Activated B cell treated with CpG ODN at 0.5 μM for 24 hours (primary cell): ENCODE measurements at regions not wholly inside any gene's neighbourhood (a gene's known extent, or its start where the extent isn't known, plus 50 kb on each side); places are given as distances from the start of the nearest gene placed in this dataset.

Source experiments
- ATAC-seq: fragments of 200-7000 bp; cut with Tn5 transposase; one replicate; pipeline ENCODE4 v1.10.0; 2021; ENCODE audit warnings: low read depth, mild to moderate bottlenecking, moderate library complexity
- CTCF ChIA-PET: fragments of 350-600 bp; sonication (Branson Sonifier 250); formaldehyde crosslinking; loops from one replicate; lab custom pipeline; 2021; ENCODE audit warnings: antibody characterized with exemption; lab: Charles Lee
- POLR2A ChIA-PET: fragments of 350-600 bp; sonication (Branson Sonifier 250); formaldehyde crosslinking; loops from one replicate; lab custom pipeline; 2021; ENCODE audit warnings: antibody characterized with exemption; lab: Charles Lee
- DNase-seq: peaks from one replicate; pipeline ENCODE4 v3.0.0; 2022
- H3K27ac Mint-ChIP-seq: one replicate; pipeline ENCODE4 v1.8.0; 2020; ENCODE audit warnings: mixed read lengths
- H3K27me3 Mint-ChIP-seq: one replicate; pipeline ENCODE4 v1.8.0; 2021; ENCODE audit warnings: mixed read lengths
- H3K36me3 Mint-ChIP-seq: one replicate; pipeline ENCODE4 v1.8.0; 2021; ENCODE audit warnings: low read depth, mixed read lengths
- H3K4me1 Mint-ChIP-seq: one replicate; pipeline ENCODE4 v1.8.0; 2021; ENCODE audit warnings: mixed read lengths
- H3K4me3 Mint-ChIP-seq: one replicate; pipeline ENCODE4 v1.8.0; 2020; ENCODE audit warnings: mild to moderate bottlenecking, mixed read lengths
- H3K9me3 Mint-ChIP-seq: one replicate; pipeline ENCODE4 v1.8.0; 2020; ENCODE audit warnings: mixed read lengths
- CTCF ChIP-seq: fragments of 200-600 bp; IDR thresholded peaks from one replicate; pipeline ENCODE4 v1.8.0; 2022; ENCODE audit warnings: antibody characterized with exemption, mild to moderate bottlenecking
- intact Hi-C: fragments of 100-400 bp; cut with micrococcal nuclease; formaldehyde crosslinking; loops from one replicate; pipeline ENCODE4 v1.15.1; 2024

- ChIA-PET CTCF (interaction anchor here (1.2 kb wide), 1 partner anchor 146 kb away, joined by 3 read pairs; no protein-coding TSS in a partner anchor), POLR2A (interaction anchor here (1.9 kb wide), 1 partner anchor 116 kb away, joined by 10 read pairs; the partner anchor contains the start of gene BTG1)
- Mint-ChIP-seq H3K4me3 (no peak overlapping the region), H3K9me3 (no peaks in the 10 kb centered on the region), H3K27me3 (no peaks in the 10 kb centered on the region), H3K4me1 (peaks cover 22% of the 10 kb centered on the region), H3K36me3 (no peaks in the 10 kb centered on the region), H3K27ac (no peak overlapping the region)
- DNase-seq (no peak), ATAC-seq (no peak)
- intact Hi-C loops, result no loop called here
- no peak for TF ChIP-seq CTCF
These were observed 116.0 kb upstream of the BTG1 start for GRCh38 chr12:92261692-92262091.

- DNase-seq, result no peak
- ATAC-seq, result peak; percentile 28
- Mint-ChIP-seq H3K4me1 (peaks cover 24% of the 10 kb centered on the region), H3K9me3 (no peaks in the 10 kb centered on the region), H3K27ac (no peak overlapping the region), H3K4me3 (no peak overlapping the region), H3K36me3 (no peaks in the 10 kb centered on the region), H3K27me3 (no peaks in the 10 kb centered on the region)
- POLR2A ChIA-PET, result interaction anchor here (1.3 to 1.9 kb wide), 2 partner anchors 103 to 115 kb away, joined by 3 to 10 read pairs; partner anchors contain the start of gene BTG1
- intact Hi-C loops, result no loop called here
- no peak for TF ChIP-seq CTCF
- CTCF ChIA-PET, result interaction anchor here (1.2 kb wide), 1 partner anchor 147 kb away, joined by 3 read pairs; no protein-coding TSS in a partner anchor
These were observed 115.4 kb upstream of the BTG1 start for GRCh38 chr12:92261071-92261470.

- Mint-ChIP-seq H3K27ac (no peak overlapping the region), H3K36me3 (no peaks in the 10 kb centered on the region), H3K27me3 (no peaks in the 10 kb centered on the region), H3K4me1 (peaks cover 24% of the 10 kb centered on the region), H3K4me3 (no peak overlapping the region), H3K9me3 (no peaks in the 10 kb centered on the region)
- CTCF ChIA-PET, result no interaction called here
- POLR2A ChIA-PET, result interaction anchor here (1.3 to 1.9 kb wide), 2 partner anchors 104 to 114 kb away, joined by 3 to 10 read pairs; partner anchors contain the start of gene BTG1
- ATAC-seq (no peak), DNase-seq (no peak)
- intact Hi-C loops, result no loop called here
- no peak for TF ChIP-seq CTCF
These were observed 114.1 kb upstream of the BTG1 start for GRCh38 chr12:92259696-92260251.

GRCh38 chr12:92259291-92259690 is 113.6 kb upstream of the BTG1 start:
- TF ChIP-seq CTCF, result no peak
- intact Hi-C loops, result no loop called here
- no peak for ATAC-seq
- DNase-seq, result no peak
- H3K4me1 Mint-ChIP-seq, result peaks cover 24% of the 10 kb centered on the region
- no peaks in the 10 kb centered on the region for H3K27me3 Mint-ChIP-seq
- peaks cover 3% of the 10 kb centered on the region for H3K9me3 Mint-ChIP-seq
- ChIA-PET CTCF (no interaction called here), POLR2A (no interaction called here)
- H3K36me3 Mint-ChIP-seq, result no peaks in the 10 kb centered on the region
- H3K27ac Mint-ChIP-seq, result no peak overlapping the region
- H3K4me3 Mint-ChIP-seq, result no peak overlapping the region

- intact Hi-C loops, result no loop called here
- no peaks in the 10 kb centered on the region for H3K27me3 Mint-ChIP-seq
- peaks cover 9% of the 10 kb centered on the region for H3K9me3 Mint-ChIP-seq
- no peak overlapping the region for H3K4me3 Mint-ChIP-seq
- H3K4me1 Mint-ChIP-seq, result peaks cover 24% of the 10 kb centered on the region
- no peak for TF ChIP-seq CTCF
- CTCF ChIA-PET, result interaction anchor here (0.7 kb wide), 1 partner anchor 14 kb away, joined by 3 read pairs; no protein-coding TSS in a partner anchor
- H3K36me3 Mint-ChIP-seq, result no peaks in the 10 kb centered on the region
- no peak overlapping the region for H3K27ac Mint-ChIP-seq
- ATAC-seq (no peak), DNase-seq (no peak)
- POLR2A ChIA-PET, result interaction anchor here (0.6 to 1.1 kb wide), 3 partner anchors 13 to 27 kb away, joined by 3 to 6 read pairs (median 4); no protein-coding TSS in a partner anchor
These were observed 111.6 kb upstream of the BTG1 start for GRCh38 chr12:92257261-92257660.
